H1 (cell line): ENCODE measurements at regions not wholly inside any gene's neighbourhood (a gene's known extent, or its start where the extent isn't known, plus 50 kb on each side); places are given as distances from the start of the nearest gene placed in this dataset.

Source experiments
- CHD7 ChIP-seq: fragments of 300-600 bp; sonication (generic); IDR thresholded peaks from 2 replicates; pipeline ENCODE4 v1.7.1; 2012; ENCODE audit warnings: low read length, moderate library complexity, mild to moderate bottlenecking, inconsistent platforms; ENCODE audit not compliant: insufficient replicate concordance
- EZH2 ChIP-seq: fragments of 200-600 bp; sonication (generic); IDR thresholded peaks from 2 replicates; pipeline ENCODE4 v1.7.1; 2012; ENCODE audit warnings: low read depth, mild to moderate bottlenecking, moderate library complexity, low read length, inconsistent platforms; ENCODE audit not compliant: severe bottlenecking
- SP2 ChIP-seq: IDR thresholded peaks from 2 replicates; pipeline ENCODE4 v1.6.1; 2012; ENCODE audit warnings: mild to moderate bottlenecking, low read length, inconsistent platforms
- SRF ChIP-seq: IDR thresholded peaks from 2 replicates; pipeline ENCODE4 v1.6.1; 2011; ENCODE audit warnings: mild to moderate bottlenecking, low read depth, low read length, moderate library complexity
- TAF1 ChIP-seq: IDR thresholded peaks from 2 replicates; pipeline ENCODE4 v1.6.1; 2011; ENCODE audit warnings: mild to moderate bottlenecking, low read depth, low read length

GRCh38 chr3:78317774-78318173, 1277.9 kb downstream of the ROBO2 start (continued):
- TF ChIP-seq TAF1 = no peak
- TF ChIP-seq EZH2 = no peak
- TF ChIP-seq SRF = no peak
- no peak for TF ChIP-seq SP2
- TF ChIP-seq CHD7 = no peak
